Prostate gland (tissue), 2 donors: ENCODE measurements at regions not wholly inside any gene's neighbourhood (a gene's known extent, or its start where the extent isn't known, plus 50 kb on each side); places are given as distances from the start of the nearest gene placed in this dataset.

ENCODE experiments used
- POLR2A ChIP-seq: fragments of 450-650 bp; IDR thresholded peaks from one replicate; pipeline ENCODE4 v1.6.1; 2016; ENCODE audit warnings: antibody characterized with exemption, mild to moderate bottlenecking
- TF ChIP-seq, protein P1 (sequence below), 4 experiments: fragments of 200-600 bp in 2 of 4; fragments of 450-650 bp in 2 of 4; sonication (generic) in 2 of 4; IDR thresholded peaks; 1 replicate in 3 of 4; 2 replicates in 1 of 4; pipeline ENCODE4 v1.5.1; 2016 to 2019; ENCODE audit warnings: antibody characterized with exemption in 4 of 4, mild to moderate bottlenecking in 2 of 4, moderate library complexity in 2 of 4

DNA sequence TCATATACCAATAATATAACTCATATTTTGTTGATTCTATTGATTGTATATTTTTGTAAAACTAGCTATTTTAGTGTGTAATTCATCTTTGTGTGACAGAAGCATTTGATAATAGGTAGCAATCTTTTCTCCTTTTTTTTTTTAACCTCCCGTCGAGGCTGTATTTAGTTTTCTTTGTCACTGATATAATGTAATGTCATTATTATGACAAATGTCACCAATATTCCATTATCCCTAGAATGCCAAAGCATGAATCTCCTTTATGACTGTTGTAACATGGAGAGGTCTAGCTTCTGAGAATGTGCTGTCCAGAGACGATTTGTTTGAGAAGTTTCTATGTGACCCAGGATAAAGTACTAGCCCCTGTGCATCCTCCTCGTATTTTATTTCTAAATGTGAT, 639.0 kb upstream of the ATXN7L3B start:
- TF ChIP-seq, protein P1, sequence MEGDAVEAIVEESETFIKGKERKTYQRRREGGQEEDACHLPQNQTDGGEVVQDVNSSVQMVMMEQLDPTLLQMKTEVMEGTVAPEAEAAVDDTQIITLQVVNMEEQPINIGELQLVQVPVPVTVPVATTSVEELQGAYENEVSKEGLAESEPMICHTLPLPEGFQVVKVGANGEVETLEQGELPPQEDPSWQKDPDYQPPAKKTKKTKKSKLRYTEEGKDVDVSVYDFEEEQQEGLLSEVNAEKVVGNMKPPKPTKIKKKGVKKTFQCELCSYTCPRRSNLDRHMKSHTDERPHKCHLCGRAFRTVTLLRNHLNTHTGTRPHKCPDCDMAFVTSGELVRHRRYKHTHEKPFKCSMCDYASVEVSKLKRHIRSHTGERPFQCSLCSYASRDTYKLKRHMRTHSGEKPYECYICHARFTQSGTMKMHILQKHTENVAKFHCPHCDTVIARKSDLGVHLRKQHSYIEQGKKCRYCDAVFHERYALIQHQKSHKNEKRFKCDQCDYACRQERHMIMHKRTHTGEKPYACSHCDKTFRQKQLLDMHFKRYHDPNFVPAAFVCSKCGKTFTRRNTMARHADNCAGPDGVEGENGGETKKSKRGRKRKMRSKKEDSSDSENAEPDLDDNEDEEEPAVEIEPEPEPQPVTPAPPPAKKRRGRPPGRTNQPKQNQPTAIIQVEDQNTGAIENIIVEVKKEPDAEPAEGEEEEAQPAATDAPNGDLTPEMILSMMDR (IDR thresholded peaks at IDR 0.05) = no peak
- no peak for TF ChIP-seq POLR2A
